K562 (cell line): ENCODE measurements at regions not wholly inside any gene's neighbourhood (a gene's known extent, or its start where the extent isn't known, plus 50 kb on each side); places are given as distances from the start of the nearest gene placed in this dataset.

Experiments
- ATAC-seq: fragments of 200-7000 bp; cut with Tn5 transposase; 3 replicates; pipeline ENCODE4 v1.9.1; 2020; ENCODE audit warnings: moderate library complexity
- BruUV-seq: library from RNA; stranded (reverse); fragments of 400-500 nt; replicated peaks from 2 replicates; lab custom pipeline; 2021; lab: Mats Ljungman, UMichigan
- CTCF ChIA-PET: fragments of 300-600 bp; formaldehyde crosslinking; extraction: SDS; loops from one replicate; lab custom pipeline; 2021; ENCODE audit warnings: low intra/inter-chr PET ratio; lab: Yijun Ruan, JAX
- POLR2A ChIA-PET: fragments of 300-600, 350-650 bp; sonication (Branson Sonifier 250); formaldehyde crosslinking; extraction: SDS; loops from one replicate; lab custom pipeline; 2021; ENCODE audit warnings: antibody characterized with exemption, inconsistent platforms; lab: Yijun Ruan, JAX
- DNase-seq, 4 experiments: peaks; one replicate each; pipeline versions ENCODE4 v3.0.0 to v3.0.0-alpha.2; 2011 to 2018; ENCODE audit warnings: low spot score in 3 of 4, mixed read lengths in 3 of 4; ENCODE audit errors: extremely low read depth in 1 of 4
- FAIRE-seq: peaks from 2 replicates; lab custom pipeline; 2011; peaks lifted over from hg19 to GRCh38; lab: Jason Lieb, UNC
- H2AFZ ChIP-seq: 2 replicates; pipeline ENCODE4 v1.6.0; 2011; ENCODE audit warnings: low read depth, low read length, control low read depth, inconsistent platforms
- H3K27ac ChIP-seq: fragments of 200-600 bp; 3 replicates; pipeline ENCODE4 v1.8.0; 2011; ENCODE audit warnings: low read depth, mild to moderate bottlenecking, control low read depth, inconsistent platforms, low read length, moderate library complexity, mixed read lengths; ENCODE audit errors: extremely low read depth
- H3K27me3 ChIP-seq, 2 experiments: fragments of 300-600 bp in 1 of 2; 2 replicates in 1 of 2; 3 replicates in 1 of 2; pipeline versions ENCODE4 v1.6.0 to v1.8.0; 2011; ENCODE audit warnings: inconsistent platforms in 2 of 2, low read length in 2 of 2, mild to moderate bottlenecking in 1 of 2, mixed read lengths in 1 of 2, moderate library complexity in 1 of 2; ENCODE audit not compliant: control insufficient read depth in 2 of 2, insufficient read depth in 2 of 2
- H3K36me3 ChIP-seq: fragments of 300-600 bp; 3 replicates; pipeline ENCODE4 v1.8.0; 2011; ENCODE audit warnings: mild to moderate bottlenecking, low read length, inconsistent platforms; ENCODE audit not compliant: control insufficient read depth, insufficient read depth
- H3K4me1 ChIP-seq, 2 experiments: fragments of 200-600 bp in 1 of 2; replicated peaks in 1 of 2; 2 replicates in 1 of 2; 3 replicates in 1 of 2; pipeline versions ENCODE4 v1.5.1 to v1.8.0; 2011; ENCODE audit warnings: inconsistent platforms in 2 of 2, low read length in 2 of 2, mild to moderate bottlenecking in 1 of 2, mixed read lengths in 1 of 2, moderate library complexity in 1 of 2; ENCODE audit not compliant: control insufficient read depth in 2 of 2, insufficient read depth in 2 of 2
- H3K4me2 ChIP-seq: 2 replicates; pipeline ENCODE4 v1.6.1; 2011; ENCODE audit warnings: low read length, control low read depth, inconsistent platforms, mixed read lengths; ENCODE audit not compliant: insufficient read depth
- H3K4me3 ChIP-seq: fragments of 200-600 bp; sonication (generic), shearing (Covaris generic); 2 replicates; pipeline ENCODE4 v1.5.1; 2016; ENCODE audit warnings: control low read depth, inconsistent platforms
- H3K79me2 ChIP-seq: fragments of 200-600 bp; 3 replicates; pipeline ENCODE4 v1.8.0; 2011; ENCODE audit warnings: low read length, inconsistent platforms; ENCODE audit not compliant: control insufficient read depth, insufficient read depth
- H3K9ac ChIP-seq, 2 experiments: 2 replicates each; pipeline versions ENCODE4 v1.6.0 to v1.6.1; 2011; ENCODE audit warnings: low read depth in 2 of 2, low read length in 2 of 2, control low read depth in 1 of 2, inconsistent platforms in 1 of 2, mild to moderate bottlenecking in 1 of 2, mixed read lengths in 1 of 2; ENCODE audit not compliant: insufficient read depth in 1 of 2
- H3K9me1 ChIP-seq: one replicate; pipeline ENCODE4 v1.6.0; 2011; ENCODE audit warnings: inconsistent platforms, mild to moderate bottlenecking, low read length, moderate library complexity; ENCODE audit not compliant: control insufficient read depth, insufficient read depth
- H3K9me3 ChIP-seq: replicated peaks from 2 replicates; pipeline ENCODE4 v1.5.1; 2011; ENCODE audit warnings: low read depth, low read length, inconsistent platforms; ENCODE audit not compliant: control insufficient read depth, insufficient read depth
- H4K20me1 ChIP-seq: replicated peaks from 2 replicates; pipeline ENCODE4 v1.6.1; 2011; ENCODE audit warnings: low read length, inconsistent platforms, mixed read lengths; ENCODE audit not compliant: control insufficient read depth, insufficient read depth
- BACH1 ChIP-seq: fragments of 200-800 bp; sonication (Bioruptor generic); IDR thresholded peaks from 2 replicates; pipeline ENCODE4 v1.6.1; 2016; ENCODE audit warnings: missing genetic modification characterization, missing compliant biosample characterization
- GABPB1 ChIP-seq: sonication (generic); formaldehyde crosslinking; IDR thresholded peaks from 2 replicates; pipeline ENCODE4 v1.8.0; 2022; ENCODE audit warnings: mild to moderate bottlenecking, missing genetic modification reagents
- KDM5B ChIP-seq: fragments of 200-600 bp; sonication (generic); IDR thresholded peaks from 2 replicates; pipeline ENCODE4 v1.6.1; 2012; ENCODE audit warnings: low read depth, mild to moderate bottlenecking, moderate library complexity, low read length, control low read depth, inconsistent platforms; ENCODE audit not compliant: insufficient replicate concordance
- MAFK ChIP-seq: IDR thresholded peaks from 2 replicates; pipeline ENCODE4 v1.6.1; 2011; ENCODE audit warnings: low read length, improper control_type of control experiment
- MXD1 ChIP-seq: fragments of 250-450 bp; sonication (Bioruptor Pico); IDR thresholded peaks from 2 replicates; pipeline ENCODE4 v1.8.0; 2021; ENCODE audit warnings: borderline replicate concordance, mild to moderate bottlenecking, moderate library complexity; ENCODE audit not compliant: poor library complexity, severe bottlenecking
- RBBP5 ChIP-seq: fragments of 200-600 bp; sonication (generic); IDR thresholded peaks from 2 replicates; pipeline ENCODE4 v1.6.1; 2012; ENCODE audit warnings: borderline replicate concordance, mild to moderate bottlenecking, low read length, control low read depth, inconsistent platforms; ENCODE audit not compliant: insufficient read depth, poor library complexity, severe bottlenecking
- SNAPC5 ChIP-seq: fragments of 250-450 bp; sonication (Bioruptor Pico); IDR thresholded peaks from 2 replicates; pipeline ENCODE4 v1.8.0; 2021; ENCODE audit warnings: moderate library complexity, mild to moderate bottlenecking, inconsistent platforms
- TAF9B ChIP-seq: fragments of 450-650 bp; IDR thresholded peaks from 2 replicates; pipeline ENCODE4 v1.6.1; 2018; ENCODE audit warnings: mild to moderate bottlenecking; ENCODE audit not compliant: partially characterized antibody
- ZNF224 ChIP-seq: sonication (generic); formaldehyde crosslinking; IDR thresholded peaks from 2 replicates; pipeline ENCODE4 v1.8.0; 2022; ENCODE audit warnings: mild to moderate bottlenecking, missing genetic modification reagents
- WGBS: fragments of 100-300 bp; shearing (Covaris generic); methylation state at CpG from one replicate; pipeline ENCODE4 v1.1.6; 2016; ENCODE audit warnings: low coverage, mixed read lengths; ENCODE audit not compliant: insufficient coverage; ENCODE audit errors: missing lambda C conversion rate; 5-methylcytosine and 5-hydroxymethylcytosine counted together
- in situ Hi-C: fragments of 300-500 bp; cut with MboI; formaldehyde crosslinking; loops from 4 replicates; pipeline ENCODE4 v1.15.0; 2018; ENCODE audit warnings: inconsistent platforms, mixed read lengths
- intact Hi-C: fragments of 100-400 bp; cut with micrococcal nuclease; formaldehyde crosslinking; loops from 2 replicates; pipeline ENCODE4 v1.14.2; 2022
- TF ChIP-seq, protein P1 (sequence below): fragments of 450-650 bp; IDR thresholded peaks from 2 replicates; pipeline ENCODE4 v1.6.1; 2017; ENCODE audit warnings: mild to moderate bottlenecking, moderate library complexity
- TF ChIP-seq, protein P2 (sequence below), 2 experiments: IDR thresholded peaks; 2 replicates each; pipeline ENCODE4 v1.6.1; 2012; ENCODE audit warnings: improper control_type of control experiment in 2 of 2, low read depth in 2 of 2, low read length in 2 of 2, borderline replicate concordance in 1 of 2
- TF ChIP-seq, protein P3 (sequence below), 3 experiments: IDR thresholded peaks in 2 of 3; conservative IDR thresholded peaks in 1 of 3; 2 replicates each; pipeline ENCODE4 v1.5.1; 2011 to 2012; ENCODE audit warnings: low read length in 3 of 3, mild to moderate bottlenecking in 3 of 3, control low read depth in 2 of 3, improper control_type of control experiment in 1 of 3, inconsistent platforms in 1 of 3, low read depth in 1 of 3, mixed read lengths in 1 of 3, moderate library complexity in 1 of 3; ENCODE audit not compliant: insufficient read depth in 2 of 3
- TF ChIP-seq, protein P4 (sequence below): IDR thresholded peaks from 2 replicates; pipeline ENCODE4 v1.6.1; 2016; ENCODE audit warnings: missing genetic modification characterization, missing compliant biosample characterization

- H3K9me1 ChIP-seq, result no peaks in the 10 kb centered on the region
- DNase-seq, result no peak
- H2AFZ ChIP-seq, result no peak overlapping the region
- H3K36me3 ChIP-seq, result no peaks in the 10 kb centered on the region
- intact Hi-C loops, result no loop called here
- no peak for ATAC-seq
- H3K79me2 ChIP-seq, result no peaks in the 10 kb centered on the region
- no peaks in the 10 kb centered on the region for H4K20me1 ChIP-seq
- POLR2A ChIA-PET, result no interaction called here
- H3K4me3 ChIP-seq, result no peak overlapping the region
- FAIRE-seq, result no peak
- BruUV-seq, result no TSS peak
- no peaks in the 10 kb centered on the region for H3K4me1 ChIP-seq
- no peaks in the 10 kb centered on the region for H3K9me3 ChIP-seq
- in situ Hi-C loops, result no loop called here
- CTCF ChIA-PET, result no interaction called here
- 0% methylated on average over 1 of the region's 1 CpG for WGBS
- H3K4me2 ChIP-seq, result no peak overlapping the region
- H3K9ac ChIP-seq, result no peak overlapping the region
- no peak overlapping the region for H3K27ac ChIP-seq
- no peaks in the 10 kb centered on the region for H3K27me3 ChIP-seq
- TF ChIP-seq, protein P1, sequence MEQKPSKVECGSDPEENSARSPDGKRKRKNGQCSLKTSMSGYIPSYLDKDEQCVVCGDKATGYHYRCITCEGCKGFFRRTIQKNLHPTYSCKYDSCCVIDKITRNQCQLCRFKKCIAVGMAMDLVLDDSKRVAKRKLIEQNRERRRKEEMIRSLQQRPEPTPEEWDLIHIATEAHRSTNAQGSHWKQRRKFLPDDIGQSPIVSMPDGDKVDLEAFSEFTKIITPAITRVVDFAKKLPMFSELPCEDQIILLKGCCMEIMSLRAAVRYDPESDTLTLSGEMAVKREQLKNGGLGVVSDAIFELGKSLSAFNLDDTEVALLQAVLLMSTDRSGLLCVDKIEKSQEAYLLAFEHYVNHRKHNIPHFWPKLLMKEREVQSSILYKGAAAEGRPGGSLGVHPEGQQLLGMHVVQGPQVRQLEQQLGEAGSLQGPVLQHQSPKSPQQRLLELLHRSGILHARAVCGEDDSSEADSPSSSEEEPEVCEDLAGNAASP, result no peak
- no peak for TF ChIP-seq RBBP5
- no peak for TF ChIP-seq ZNF224 (CRISPR knock-in tag)
- no peak for TF ChIP-seq SNAPC5 (CRISPR knock-in tag)
- no peak for TF ChIP-seq BACH1
- TF ChIP-seq, protein P2, sequence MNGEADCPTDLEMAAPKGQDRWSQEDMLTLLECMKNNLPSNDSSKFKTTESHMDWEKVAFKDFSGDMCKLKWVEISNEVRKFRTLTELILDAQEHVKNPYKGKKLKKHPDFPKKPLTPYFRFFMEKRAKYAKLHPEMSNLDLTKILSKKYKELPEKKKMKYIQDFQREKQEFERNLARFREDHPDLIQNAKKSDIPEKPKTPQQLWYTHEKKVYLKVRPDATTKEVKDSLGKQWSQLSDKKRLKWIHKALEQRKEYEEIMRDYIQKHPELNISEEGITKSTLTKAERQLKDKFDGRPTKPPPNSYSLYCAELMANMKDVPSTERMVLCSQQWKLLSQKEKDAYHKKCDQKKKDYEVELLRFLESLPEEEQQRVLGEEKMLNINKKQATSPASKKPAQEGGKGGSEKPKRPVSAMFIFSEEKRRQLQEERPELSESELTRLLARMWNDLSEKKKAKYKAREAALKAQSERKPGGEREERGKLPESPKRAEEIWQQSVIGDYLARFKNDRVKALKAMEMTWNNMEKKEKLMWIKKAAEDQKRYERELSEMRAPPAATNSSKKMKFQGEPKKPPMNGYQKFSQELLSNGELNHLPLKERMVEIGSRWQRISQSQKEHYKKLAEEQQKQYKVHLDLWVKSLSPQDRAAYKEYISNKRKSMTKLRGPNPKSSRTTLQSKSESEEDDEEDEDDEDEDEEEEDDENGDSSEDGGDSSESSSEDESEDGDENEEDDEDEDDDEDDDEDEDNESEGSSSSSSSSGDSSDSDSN (IDR thresholded peaks at IDR 0.05; ENCODE audit: borderline replicate concordance in 1 of 2, low read depth in 2 of 2, low read length in 2 of 2), result no peak
- TF ChIP-seq MXD1 (CRISPR knock-in tag), result no peak
- TF ChIP-seq, protein P3, sequence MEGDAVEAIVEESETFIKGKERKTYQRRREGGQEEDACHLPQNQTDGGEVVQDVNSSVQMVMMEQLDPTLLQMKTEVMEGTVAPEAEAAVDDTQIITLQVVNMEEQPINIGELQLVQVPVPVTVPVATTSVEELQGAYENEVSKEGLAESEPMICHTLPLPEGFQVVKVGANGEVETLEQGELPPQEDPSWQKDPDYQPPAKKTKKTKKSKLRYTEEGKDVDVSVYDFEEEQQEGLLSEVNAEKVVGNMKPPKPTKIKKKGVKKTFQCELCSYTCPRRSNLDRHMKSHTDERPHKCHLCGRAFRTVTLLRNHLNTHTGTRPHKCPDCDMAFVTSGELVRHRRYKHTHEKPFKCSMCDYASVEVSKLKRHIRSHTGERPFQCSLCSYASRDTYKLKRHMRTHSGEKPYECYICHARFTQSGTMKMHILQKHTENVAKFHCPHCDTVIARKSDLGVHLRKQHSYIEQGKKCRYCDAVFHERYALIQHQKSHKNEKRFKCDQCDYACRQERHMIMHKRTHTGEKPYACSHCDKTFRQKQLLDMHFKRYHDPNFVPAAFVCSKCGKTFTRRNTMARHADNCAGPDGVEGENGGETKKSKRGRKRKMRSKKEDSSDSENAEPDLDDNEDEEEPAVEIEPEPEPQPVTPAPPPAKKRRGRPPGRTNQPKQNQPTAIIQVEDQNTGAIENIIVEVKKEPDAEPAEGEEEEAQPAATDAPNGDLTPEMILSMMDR (IDR thresholded peaks at IDR 0.05 in 2 of 3, conservative IDR thresholded peaks at IDR 0.05 in 1 of 3; ENCODE audit: insufficient read depth in 2 of 3, low read depth in 1 of 3, low read length in 3 of 3), result no peak
- no peak for TF ChIP-seq GABPB1 (CRISPR knock-in tag)
- no peak for TF ChIP-seq MAFK
- TF ChIP-seq TAF9B, result no peak
- TF ChIP-seq, protein P4, sequence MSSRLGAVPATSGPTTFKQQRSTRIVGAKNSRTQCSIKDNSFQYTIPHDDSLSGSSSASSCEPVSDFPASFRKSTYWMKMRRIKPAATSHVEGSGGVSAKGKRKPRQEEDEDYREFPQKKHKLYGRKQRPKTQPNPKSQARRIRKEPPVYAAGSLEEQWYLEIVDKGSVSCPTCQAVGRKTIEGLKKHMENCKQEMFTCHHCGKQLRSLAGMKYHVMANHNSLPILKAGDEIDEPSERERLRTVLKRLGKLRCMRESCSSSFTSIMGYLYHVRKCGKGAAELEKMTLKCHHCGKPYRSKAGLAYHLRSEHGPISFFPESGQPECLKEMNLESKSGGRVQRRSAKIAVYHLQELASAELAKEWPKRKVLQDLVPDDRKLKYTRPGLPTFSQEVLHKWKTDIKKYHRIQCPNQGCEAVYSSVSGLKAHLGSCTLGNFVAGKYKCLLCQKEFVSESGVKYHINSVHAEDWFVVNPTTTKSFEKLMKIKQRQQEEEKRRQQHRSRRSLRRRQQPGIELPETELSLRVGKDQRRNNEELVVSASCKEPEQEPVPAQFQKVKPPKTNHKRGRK (tag), result no peak
- TF ChIP-seq KDM5B, result no peak
Measured at GRCh38 chr13:82658811-82659210, 1223.5 kb downstream of the SLITRK1 start.
